GM21529 (cell line): ENCODE measurements at regions not wholly inside any gene's neighbourhood (a gene's known extent, or its start where the extent isn't known, plus 50 kb on each side); places are given as distances from the start of the nearest gene placed in this dataset.

Experiments
- ATAC-seq: cut with Tn5 transposase; IDR thresholded peaks from one replicate; pipeline ENCODE4 v1.9.1; 2021; ENCODE audit not compliant: unreplicated experiment

DNA sequence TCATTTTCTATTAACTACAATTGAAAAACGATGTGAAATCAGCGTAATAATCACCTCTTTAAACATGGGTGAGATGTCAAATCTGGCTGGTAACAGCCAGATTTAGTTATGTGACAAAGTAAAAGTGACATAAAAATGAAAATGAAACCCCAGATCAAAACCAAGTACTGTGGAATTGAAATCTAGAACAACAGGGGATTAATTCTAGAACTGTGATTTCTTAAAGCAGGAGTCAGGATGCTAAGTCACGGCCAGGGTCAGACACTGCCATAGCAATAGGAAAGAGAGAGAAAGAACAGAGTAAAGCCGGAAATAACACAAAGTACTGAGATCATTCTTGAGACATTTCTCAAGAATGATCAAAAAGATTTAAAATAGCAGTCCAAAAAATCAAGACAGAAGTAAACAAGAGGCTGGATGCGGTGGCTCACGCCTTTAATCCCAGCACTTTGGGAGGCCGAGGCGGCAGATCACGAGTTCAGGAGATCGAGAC, 1183.7 kb upstream of the NXPH2 start:
- ATAC-seq, result no peak

DNA sequence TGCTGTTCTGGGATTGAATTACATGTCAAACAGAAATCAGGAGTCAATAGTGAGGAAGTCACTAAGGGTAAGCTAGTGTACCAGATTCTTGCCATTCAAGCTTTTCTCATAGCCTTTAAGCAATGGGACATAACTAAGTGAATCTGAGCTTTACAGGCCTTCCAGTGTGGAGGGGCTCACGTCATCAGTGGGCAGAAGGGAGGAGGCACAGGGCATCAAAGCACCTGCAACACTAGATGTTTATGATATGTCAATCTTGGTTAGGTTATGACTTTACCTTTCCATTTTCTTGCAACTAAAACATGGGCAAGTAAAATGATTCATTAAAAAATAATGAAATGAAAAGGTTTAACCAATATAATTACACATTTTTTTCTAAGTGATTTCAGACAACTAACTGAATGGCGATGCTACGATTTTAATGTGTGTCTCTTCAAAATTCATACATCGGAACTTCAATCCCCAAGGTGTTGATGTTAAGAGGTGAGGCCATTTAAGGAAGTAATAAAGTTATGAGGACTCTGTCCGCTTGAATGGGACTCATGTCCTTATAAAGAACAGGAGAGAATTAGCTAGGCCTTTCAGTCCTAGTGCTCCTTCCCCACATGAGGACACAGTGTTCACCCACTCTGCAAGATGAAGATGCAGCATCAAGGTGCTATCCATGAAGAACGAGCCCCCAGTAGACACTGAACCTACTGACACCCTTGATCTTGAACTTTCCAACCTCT, 1169.2 kb upstream of the NXPH2 start:
- ATAC-seq, result no peak

DNA sequence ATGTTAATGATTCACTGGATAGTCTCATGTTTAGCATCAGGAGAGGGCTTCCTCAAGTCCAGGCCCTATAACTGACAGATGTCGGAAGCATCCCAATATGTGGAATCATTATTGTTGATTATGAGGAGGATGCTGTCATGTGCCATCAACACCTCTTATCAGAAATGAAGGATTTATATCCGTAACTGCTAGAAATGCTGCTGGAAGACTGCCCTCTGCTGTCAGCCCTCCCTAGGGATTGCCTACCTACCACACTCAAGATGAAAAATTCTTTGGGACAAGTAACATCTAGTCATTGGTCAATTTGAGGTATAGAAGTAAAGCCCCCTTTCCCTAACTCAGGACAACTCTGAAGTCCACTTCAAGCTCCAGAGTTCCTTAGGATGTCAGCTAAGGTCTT, 1166.5 kb upstream of the NXPH2 start:
- no peak for ATAC-seq

DNA sequence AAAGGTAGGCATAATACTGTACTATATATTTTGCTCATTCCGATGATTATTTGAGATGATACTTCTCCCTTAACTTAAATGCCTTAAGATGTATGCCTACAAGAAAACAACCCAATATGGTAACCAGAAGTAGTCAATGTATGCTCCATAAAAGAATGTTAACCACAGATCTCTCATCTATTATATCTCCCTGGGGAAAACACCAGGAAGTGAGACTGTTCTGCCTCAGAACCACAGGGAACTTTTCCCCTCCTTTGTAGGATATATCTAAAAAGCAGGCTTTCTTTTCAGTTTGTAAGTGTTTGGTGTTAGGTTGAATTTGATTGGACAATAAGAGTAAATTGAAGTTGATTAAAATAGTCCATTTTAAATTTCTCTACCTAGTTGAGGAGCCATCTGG, 1160.5 kb upstream of the NXPH2 start:
- ATAC-seq, result no peak

DNA sequence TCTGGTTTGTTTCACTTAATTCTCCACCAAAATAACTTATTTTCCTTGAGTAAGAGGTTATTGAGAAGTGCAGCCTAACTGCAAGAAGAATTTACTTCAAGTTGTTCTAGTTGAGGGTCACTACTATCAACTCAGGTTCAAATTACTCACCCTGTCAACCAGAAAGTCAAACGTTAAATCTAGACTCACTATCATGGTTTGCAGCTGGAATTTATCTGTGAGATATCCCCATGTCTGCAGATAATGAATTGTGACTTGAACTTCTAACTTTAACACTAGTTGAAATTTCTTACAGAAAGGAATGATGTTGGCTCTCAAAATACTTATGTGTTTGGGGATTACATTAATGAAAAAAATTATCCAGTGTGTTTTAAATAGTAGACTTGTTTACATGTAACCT, 1145.7 kb upstream of the NXPH2 start:
- ATAC-seq, result no peak

DNA sequence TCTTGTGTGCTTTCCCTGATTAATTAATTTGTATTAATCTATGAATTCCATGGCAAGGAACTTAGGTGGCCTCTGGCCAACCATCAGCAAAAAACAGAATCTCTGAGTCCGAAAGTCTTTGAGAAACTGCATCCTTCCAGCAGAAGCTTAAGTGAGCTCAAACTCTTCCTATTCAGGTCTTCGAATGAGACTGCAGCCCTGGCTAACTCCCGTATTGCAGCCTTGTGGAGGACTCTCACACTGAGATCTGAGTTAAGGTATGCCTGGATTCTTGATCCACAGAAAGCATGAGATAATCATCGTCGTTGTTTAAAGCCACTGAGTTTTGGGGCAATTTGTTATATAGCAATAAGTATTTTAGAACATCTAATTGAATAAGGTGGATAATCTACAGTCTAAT, 1143.9 kb upstream of the NXPH2 start:
- no peak for ATAC-seq

DNA sequence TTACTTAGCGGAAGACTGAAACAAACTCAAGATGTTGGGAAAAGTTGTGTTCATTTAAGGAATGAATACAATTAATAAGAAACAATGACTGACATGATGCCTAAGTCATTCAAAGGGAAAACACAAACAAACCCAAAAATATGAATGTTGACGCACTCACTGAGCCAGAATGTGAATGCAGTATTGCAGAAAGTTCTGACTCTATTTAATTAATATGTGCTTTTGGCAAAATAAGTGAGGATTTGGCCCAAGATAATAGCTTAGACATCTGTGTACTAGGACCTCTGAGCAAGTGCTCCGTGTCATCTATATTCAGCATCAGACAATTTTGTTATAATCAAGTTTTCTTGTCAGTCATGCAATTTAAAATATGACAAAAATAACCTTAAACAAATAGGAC, 1138.8 kb upstream of the NXPH2 start:
- ATAC-seq, result no peak

DNA sequence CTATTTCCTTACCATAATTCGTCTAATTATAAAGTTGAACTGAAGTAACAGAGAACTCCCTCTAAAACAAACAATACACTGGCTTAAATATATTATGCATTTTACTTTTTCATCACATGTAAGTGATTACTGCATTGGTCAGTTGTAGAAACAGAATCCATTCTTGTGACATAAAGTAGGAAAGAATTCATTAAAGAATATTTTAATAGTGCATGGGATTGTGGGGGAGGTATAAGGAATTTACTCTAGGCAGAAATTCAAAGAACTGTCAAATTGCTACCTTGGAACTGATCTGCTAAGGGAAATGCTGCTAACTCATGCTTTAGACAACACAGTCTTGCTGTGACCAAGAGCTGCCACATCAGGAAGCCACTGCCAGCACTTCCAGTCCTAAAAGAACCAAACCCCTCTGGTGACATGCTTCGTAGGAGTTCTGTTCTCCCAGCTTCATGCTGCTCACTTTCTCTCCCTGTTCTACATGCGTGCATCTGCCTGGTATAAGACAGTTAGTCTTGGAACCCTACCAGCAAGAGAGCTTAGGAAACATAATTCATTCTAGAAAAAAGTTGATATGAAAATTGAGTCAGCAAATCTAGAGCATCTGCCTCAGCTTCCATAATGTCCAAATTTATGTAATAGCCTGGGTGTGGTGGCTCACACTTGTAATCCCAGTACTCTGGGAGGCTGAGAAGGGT, 1137.6 kb upstream of the NXPH2 start:
- no peak for ATAC-seq

DNA sequence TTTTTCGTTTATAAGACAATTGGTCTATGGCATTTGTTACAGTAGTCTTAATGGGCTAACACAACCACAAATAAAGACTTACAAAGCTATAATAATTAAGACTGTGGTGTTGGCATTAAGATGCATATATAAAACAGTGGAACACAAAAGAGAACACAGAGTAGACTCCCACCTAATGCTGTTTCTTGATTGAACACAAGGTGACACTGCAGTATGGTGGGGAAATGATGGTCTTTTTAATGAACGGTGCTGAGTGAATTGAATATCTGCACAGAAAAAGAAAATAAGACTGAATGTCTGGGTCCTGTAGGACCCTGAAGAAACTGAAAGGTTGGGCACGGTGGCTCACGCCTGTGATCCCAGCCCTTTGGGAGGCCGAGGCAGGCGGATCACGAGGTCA, 1136.6 kb upstream of the NXPH2 start:
- ATAC-seq, result no peak

DNA sequence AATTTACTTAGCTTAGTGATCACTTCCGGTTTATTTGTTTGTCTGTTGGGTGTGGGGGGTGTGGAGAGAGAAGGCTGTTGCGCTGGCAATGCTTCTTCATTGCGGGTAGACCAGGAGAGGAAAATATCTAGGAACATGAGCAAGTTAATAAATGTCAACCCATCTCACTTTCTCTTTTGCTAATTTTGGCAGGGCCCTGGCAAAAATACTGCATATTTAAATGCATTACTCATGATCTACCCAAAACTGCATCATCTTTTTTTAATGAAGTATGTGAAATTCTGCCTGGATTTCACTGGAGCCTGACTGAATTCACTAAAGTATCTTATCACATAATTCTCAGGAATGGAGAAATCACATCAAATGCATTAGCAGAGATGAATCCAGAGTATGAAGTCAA, 1131.0 kb upstream of the NXPH2 start:
- no peak for ATAC-seq

DNA sequence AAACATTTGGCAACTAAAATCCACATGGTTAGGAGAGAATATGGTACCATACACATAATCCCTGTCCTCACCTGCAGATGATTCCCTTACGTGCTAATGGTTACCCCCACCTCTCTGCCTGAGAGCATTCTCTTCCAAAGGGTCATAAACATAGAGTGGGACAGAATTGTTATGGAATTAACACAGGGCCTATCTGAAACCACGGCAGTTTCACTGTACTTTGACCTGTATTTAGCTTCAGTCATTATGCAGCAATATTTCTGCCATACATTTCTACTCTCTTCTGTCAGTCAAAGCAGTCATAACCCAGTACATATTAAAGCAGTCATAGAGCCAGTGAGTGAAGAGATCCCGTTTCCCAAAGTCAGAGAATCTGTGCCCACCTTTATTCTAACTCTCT, 1128.9 kb upstream of the NXPH2 start:
- ATAC-seq, result no peak

DNA sequence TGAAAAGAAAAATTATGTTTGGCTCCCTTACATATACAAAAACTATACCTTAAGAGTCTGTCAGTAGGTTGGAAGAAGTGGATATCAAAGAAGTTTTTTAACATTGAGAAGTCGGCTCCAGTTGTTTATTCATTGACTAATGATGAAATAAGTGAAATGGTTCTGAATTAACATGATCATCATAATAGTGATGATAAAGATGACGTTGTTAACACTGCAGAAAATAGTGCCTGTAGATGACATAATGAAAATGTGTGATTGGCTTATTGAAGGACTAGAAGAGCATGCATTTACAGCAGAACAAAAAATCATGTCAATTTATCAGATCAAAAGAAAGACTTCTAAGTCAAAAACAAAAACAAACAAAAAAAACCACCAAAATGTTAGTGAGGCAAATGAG, 1125.4 kb upstream of the NXPH2 start:
- no peak for ATAC-seq

DNA sequence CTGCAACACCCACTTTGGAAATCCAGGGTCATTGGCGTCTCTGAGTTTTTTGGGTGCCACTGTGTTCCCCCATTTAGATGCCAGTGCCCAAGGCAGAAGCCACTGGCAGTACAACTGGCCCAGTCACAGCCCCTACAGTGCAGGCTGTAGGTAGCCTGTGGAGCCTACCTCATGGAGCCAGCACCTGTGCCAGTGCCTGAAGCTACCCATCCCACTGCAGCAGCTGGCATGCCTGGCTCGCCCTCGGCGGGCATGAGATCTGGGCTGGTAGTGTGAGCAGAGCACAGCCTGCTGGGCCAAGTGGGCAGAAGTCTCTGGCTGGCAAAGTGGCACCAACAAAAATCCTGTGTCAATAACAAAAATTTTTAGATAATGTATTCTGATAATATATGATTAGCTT, 1111.4 kb upstream of the NXPH2 start:
- no peak for ATAC-seq

DNA sequence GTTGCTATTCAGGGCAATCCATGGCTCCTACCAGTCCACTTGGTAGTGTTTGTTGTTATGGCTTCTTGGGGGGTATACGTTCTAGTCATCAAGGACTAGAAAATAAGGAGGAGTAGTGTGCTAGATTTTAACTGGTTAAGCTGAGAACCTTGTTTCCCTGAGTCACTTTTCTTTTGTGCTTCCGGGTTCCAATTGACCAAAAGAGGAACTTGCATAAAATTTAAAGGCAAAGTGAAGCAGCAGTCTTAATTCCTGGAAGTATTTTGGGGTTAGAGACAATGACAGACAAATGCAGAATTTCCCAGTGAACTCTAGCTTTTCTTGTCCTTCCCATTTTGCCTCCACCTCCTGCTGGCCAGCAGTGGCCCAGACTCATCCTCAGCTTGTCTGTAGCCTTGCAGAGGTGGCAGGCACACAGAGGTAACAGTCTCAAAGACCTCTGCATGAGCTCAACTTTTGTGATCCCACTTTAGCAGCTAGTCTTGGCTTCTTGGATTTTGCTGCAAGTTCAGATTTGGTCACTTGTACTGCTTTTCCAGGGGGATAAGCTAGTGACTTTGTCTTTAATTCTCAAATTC, 1105.8 kb upstream of the NXPH2 start:
- ATAC-seq, result no peak

DNA sequence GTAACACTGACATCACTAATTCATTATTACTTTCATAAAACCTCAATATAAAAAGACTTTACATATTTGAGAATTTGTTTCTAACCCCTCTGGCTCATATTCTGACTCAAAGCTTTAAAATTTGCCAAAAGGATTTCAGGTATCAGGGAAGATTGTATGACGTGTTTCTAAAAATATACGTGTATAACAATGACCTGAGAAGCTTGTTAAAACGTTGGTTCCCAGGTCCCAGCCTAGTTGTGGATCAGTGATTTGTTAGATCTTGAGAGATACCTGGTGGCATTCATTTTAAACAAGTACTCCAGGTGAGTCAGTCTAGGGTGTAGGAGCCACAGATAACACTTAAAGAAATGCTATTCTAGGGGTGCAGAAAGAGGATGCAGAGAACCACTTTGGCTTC, 1096.8 kb upstream of the NXPH2 start:
- no peak for ATAC-seq

DNA sequence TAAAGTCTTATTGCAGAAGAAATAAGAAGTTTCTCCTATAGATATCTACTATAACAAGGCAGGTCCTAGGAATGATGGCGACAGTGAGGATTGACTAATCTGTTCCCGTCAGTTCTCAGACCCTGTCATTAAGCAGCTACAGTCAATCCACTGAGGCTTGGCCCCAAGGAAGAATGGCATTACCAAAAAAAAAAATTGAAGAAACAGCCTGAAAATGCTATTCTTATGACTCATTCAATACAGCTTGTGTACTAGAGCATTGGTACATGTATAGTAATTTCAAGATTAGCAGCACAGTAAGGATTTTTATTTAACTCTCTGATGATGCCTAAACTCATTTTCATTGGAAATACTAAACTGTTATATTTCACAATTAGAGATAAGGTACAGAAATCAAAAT, 1096.1 kb upstream of the NXPH2 start:
- no peak for ATAC-seq

DNA sequence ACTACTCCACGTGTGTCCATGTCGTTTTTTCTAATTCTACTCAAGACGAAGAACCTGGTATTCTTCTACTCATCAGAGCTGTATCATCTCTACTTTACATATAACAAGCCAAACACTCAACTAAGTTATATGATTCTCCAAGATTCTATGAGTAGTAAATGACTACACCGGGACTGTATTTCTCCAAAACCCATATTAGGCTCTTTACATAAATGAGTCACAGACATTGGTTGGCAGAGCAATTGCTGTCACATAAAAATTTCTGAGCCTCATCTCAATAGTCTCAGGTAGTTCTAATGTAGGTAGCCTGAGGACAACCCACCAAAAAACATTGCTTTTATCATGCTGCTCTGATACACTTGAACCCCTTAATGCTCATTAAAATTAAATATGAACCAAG, 1092.3 kb upstream of the NXPH2 start:
- ATAC-seq, result no peak

DNA sequence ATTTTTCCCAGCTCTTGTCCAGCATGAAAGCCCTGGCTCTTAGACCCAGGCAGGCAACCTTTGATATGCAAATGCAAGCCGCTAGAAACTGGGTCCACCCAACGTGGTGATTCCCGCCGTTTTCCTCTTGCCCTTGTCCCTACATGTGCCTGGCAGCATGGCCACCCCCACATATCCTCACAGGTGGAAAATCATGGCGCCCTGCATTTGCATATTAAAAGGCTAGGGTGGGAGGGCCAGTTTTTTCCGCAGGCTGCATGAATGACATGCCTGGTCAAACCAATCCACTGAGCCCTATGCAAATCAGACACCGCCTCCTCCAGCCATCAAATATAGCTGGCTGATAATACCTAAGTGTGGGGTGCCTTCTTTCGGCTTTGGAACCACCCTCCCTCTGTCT, 1091.8 kb upstream of the NXPH2 start:
- ATAC-seq, result no peak

DNA sequence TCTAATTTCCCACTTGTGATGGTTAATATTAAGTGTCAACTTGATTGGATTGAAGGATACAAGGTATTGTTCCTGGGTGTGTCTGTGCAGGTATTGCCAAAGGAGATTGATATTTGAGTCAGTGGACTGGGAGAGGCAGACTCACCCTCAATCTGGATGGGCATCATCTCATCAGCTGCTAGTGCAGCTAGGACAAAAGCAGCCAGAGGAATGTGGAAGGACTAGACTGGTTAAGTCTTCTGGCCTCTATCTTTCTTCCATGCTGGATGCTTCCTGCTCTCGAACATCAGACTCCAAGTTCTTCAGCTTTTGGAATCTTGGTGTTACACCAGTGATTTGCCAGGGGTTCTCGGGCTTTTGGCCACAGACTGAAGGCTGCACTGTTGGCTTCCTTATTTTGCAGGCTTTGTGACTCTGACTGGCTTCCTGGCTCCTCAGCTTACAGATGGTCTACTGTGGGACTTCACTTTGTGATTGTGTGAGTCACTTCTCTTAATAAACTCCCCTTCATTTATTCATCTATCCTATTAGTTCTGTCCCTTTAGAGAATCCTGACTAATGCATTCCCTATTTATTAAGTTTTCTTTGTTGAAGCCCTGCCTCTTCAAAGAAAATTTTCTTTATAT, 1087.5 kb upstream of the NXPH2 start:
- ATAC-seq, result no peak

DNA sequence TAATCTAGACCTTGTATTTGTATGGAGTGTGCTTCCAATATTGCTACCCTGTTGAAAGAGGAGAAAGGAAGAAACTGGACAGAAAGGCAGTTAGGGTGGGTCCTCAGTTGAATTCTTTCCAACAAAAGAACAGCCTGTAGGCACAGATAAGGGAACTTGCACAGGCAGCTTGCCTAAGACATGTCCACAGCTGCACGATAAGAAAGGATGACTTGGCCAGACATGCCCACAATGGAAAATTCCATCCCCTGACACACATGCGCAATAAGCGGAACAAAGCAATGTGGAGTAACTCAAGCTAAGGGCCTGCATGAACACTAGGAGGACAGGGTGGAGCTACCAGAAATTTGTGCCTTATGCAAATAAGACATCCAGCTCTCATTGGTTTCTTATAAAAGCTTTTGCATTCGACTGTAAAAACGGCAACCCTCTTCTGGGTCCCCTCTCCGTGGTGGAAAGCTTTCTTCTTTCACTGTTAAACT, 1084.7 kb upstream of the NXPH2 start:
- no peak for ATAC-seq

DNA sequence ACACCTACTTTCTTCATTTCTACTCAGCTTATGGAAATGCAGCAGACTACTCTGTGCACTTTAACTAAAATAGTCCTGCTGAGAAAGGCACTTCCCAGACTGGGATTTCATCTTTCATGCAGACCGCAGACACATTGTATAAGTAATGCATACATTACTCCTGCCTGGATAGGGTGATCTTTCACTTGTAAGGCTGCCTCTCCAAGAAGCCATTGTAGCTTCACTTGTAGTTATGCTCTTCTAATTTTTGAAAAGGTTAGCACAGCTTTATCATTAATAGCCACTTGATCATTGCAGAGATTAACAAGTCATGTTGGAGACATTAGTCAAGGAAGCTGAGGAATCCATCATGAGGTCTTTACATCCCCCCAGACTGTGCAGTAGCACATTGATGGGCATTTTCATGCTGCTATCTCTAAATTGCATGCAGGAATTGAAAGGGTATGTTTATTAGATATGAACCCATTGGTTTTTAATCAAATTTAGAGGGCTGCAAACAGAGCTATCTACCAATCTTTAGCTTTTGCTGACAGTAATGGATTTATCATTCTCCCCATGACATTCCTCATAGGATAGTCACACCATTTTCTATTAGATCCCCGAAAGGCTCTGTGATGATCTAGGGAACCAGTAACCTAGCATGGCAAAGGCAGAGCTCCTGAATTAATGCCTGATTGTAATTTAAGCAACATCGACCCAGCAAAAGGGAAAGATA, 1074.7 kb upstream of the NXPH2 start:
- no peak for ATAC-seq
